ENCODE measurements at regions not wholly inside any gene's neighbourhood (a gene's known extent, or its start where the extent isn't known, plus 50 kb on each side); places are given as distances from the start of the nearest gene placed in this dataset.
A peak's percentile ranks its signal among the peaks of the same experiment; 100 is the strongest.

GRCh38 chr3:159817571-159817970, 171.1 kb upstream of the IL12A start:
- DNase-seq, result no peak
- no TSS peak for BruUV-seq (replicated peaks)
- H3K27me3 ChIP-seq (replicated peaks; ENCODE audit: control insufficient read depth, insufficient read depth, low read length), result no peaks in the 10 kb centered on the region
- Mint-ChIP-seq H3K4me3 (ENCODE audit: unreplicated experiment) (no peak overlapping the region), H3K27me3 (ENCODE audit: insufficient read depth, unreplicated experiment) (no peaks in the 10 kb centered on the region), H3K27ac (ENCODE audit: unreplicated experiment) (no peak overlapping the region), H3K4me1 (ENCODE audit: low read depth, unreplicated experiment) (peaks cover 14% of the 10 kb centered on the region), H3K9me3 (ENCODE audit: unreplicated experiment) (no peaks in the 10 kb centered on the region), H3K36me3 (ENCODE audit: insufficient read depth, unreplicated experiment) (no peaks in the 10 kb centered on the region)
- no peak overlapping the region for H3K4me3 ChIP-seq (ENCODE audit: low read depth, low read length)
- no peaks in the 10 kb centered on the region; the same call in 1 of the 2 replicates for H3K36me3 ChIP-seq (ENCODE audit: control insufficient read depth, insufficient read depth, low read length)
- ChIA-PET CTCF (interaction anchor here (0.6 to 1.1 kb wide), 2 partner anchors 11 to 36 kb away, joined by 3 read pairs; no protein-coding TSS in a partner anchor), POLR2A (no interaction called here)
- H3K4me1 ChIP-seq, result peaks cover 46% of the 10 kb centered on the region
- TF ChIP-seq CTCF (IDR thresholded peaks at IDR 0.05; ENCODE audit: insufficient read depth in 1 of 2, low read depth in 1 of 2, low read length in 1 of 2, severe bottlenecking in 1 of 2, unreplicated experiment in 1 of 2), result no peak
- intact Hi-C loops (cut with micrococcal nuclease; ENCODE audit: unreplicated experiment), result no loop called here
- no peaks in the 10 kb centered on the region for H3K9me3 ChIP-seq

GRCh38 chr3:159818399-159818798, 170.2 kb upstream of the IL12A start:
- intact Hi-C loops (cut with micrococcal nuclease; ENCODE audit: unreplicated experiment), result no loop called here
- peak in 1 of 2 experiments; percentile 22 for DNase-seq
- BruUV-seq (replicated peaks), result no TSS peak
- Histone ChIP-seq H3K4me3 (ENCODE audit: low read depth, low read length) (no peak overlapping the region), H3K4me1 (peaks cover 46% of the 10 kb centered on the region), H3K9me3 (no peaks in the 10 kb centered on the region), H3K36me3 (ENCODE audit: control insufficient read depth, insufficient read depth, low read length) (no peaks in the 10 kb centered on the region; the same call in 1 of the 2 replicates), H3K27me3 (replicated peaks; ENCODE audit: control insufficient read depth, insufficient read depth, low read length) (no peaks in the 10 kb centered on the region)
- Mint-ChIP-seq H3K27ac (ENCODE audit: unreplicated experiment) (no peak overlapping the region), H3K27me3 (ENCODE audit: insufficient read depth, unreplicated experiment) (no peaks in the 10 kb centered on the region), H3K36me3 (ENCODE audit: insufficient read depth, unreplicated experiment) (no peaks in the 10 kb centered on the region), H3K4me3 (ENCODE audit: unreplicated experiment) (no peak overlapping the region), H3K9me3 (ENCODE audit: unreplicated experiment) (no peaks in the 10 kb centered on the region), H3K4me1 (ENCODE audit: low read depth, unreplicated experiment) (peaks cover 21% of the 10 kb centered on the region)
- CTCF ChIA-PET, result interaction anchor here (0.6 to 1.1 kb wide), 3 partner anchors 12 to 183 kb away, joined by 3 read pairs; no protein-coding TSS in a partner anchor
- TF ChIP-seq CTCF (IDR thresholded peaks at IDR 0.05; ENCODE audit: insufficient read depth in 1 of 2, low read depth in 1 of 2, low read length in 1 of 2, severe bottlenecking in 1 of 2, unreplicated experiment in 1 of 2), result no peak
- POLR2A ChIA-PET, result no interaction called here

GRCh38 chr3:159818997-159819500, 169.6 kb upstream of the IL12A start:
- no peaks in the 10 kb centered on the region for H3K27me3 Mint-ChIP-seq (ENCODE audit: insufficient read depth, unreplicated experiment)
- CTCF ChIA-PET, result interaction anchor here (0.6 kb wide), 1 partner anchor 184 kb away, joined by 3 read pairs; no protein-coding TSS in a partner anchor
- BruUV-seq (replicated peaks), result no TSS peak

More at GRCh38 chr3:159818997-159819500, 169.6 kb upstream of the IL12A start:
- peaks cover 21% of the 10 kb centered on the region for H3K4me1 Mint-ChIP-seq (ENCODE audit: low read depth, unreplicated experiment)
- no peak overlapping the region for H3K4me3 Mint-ChIP-seq (ENCODE audit: unreplicated experiment)
- DNase-seq, result no peak
- Histone ChIP-seq H3K27me3 (replicated peaks; ENCODE audit: control insufficient read depth, insufficient read depth, low read length) (no peaks in the 10 kb centered on the region), H3K9me3 (no peaks in the 10 kb centered on the region), H3K4me1 (peaks cover 46% of the 10 kb centered on the region), H3K36me3 (ENCODE audit: control insufficient read depth, insufficient read depth, low read length) (no peaks in the 10 kb centered on the region; the same call in 1 of the 2 replicates), H3K4me3 (ENCODE audit: low read depth, low read length) (no peak overlapping the region)
- no peak for TF ChIP-seq CTCF (IDR thresholded peaks at IDR 0.05; ENCODE audit: insufficient read depth in 1 of 2, low read depth in 1 of 2, low read length in 1 of 2, severe bottlenecking in 1 of 2, unreplicated experiment in 1 of 2)
- intact Hi-C loops (cut with micrococcal nuclease; ENCODE audit: unreplicated experiment), result no loop called here
- H3K36me3 Mint-ChIP-seq (ENCODE audit: insufficient read depth, unreplicated experiment), result no peaks in the 10 kb centered on the region
- H3K9me3 Mint-ChIP-seq (ENCODE audit: unreplicated experiment), result no peaks in the 10 kb centered on the region
- POLR2A ChIA-PET, result no interaction called here
- no peak overlapping the region for H3K27ac Mint-ChIP-seq (ENCODE audit: unreplicated experiment)
